Activated T-helper 1 cell treated with anti-CD3 and anti-CD28 coated beads, Interleukin-12 subunit alpha, Interleukin-12 subunit beta, Interleukin-2, Interleukin-4 antibody, amounts not matched to agents 30 ng/mL and 10 ng/mL and 1 ng/mL, durations not matched to agents 14 hours and 24 hours and 36 hours (primary cell): ENCODE measurements at regions not wholly inside any gene's neighbourhood (a gene's known extent, or its start where the extent isn't known, plus 50 kb on each side); places are given as distances from the start of the nearest gene placed in this dataset.
"Not testable (repeated sequence)": the region's sequence is repeated elsewhere in the genome, so short reads cannot be mapped to it uniquely, and the experiment has no call there.

Source experiments
- DNase-seq: peaks from one replicate; pipeline ENCODE4 v3.0.0; 2021; ENCODE audit warnings: low spot score
- H3K27ac Mint-ChIP-seq: one replicate; pipeline ENCODE4 v1.8.0; 2021; ENCODE audit warnings: mild to moderate bottlenecking, mixed read lengths
- H3K27me3 Mint-ChIP-seq: one replicate; pipeline ENCODE4 v1.8.0; 2022; ENCODE audit warnings: mild to moderate bottlenecking, moderate library complexity, mixed read lengths; ENCODE audit not compliant: insufficient read depth
- H3K36me3 Mint-ChIP-seq: one replicate; pipeline ENCODE4 v1.8.0; 2021; ENCODE audit warnings: low read depth, mixed read lengths
- H3K4me1 Mint-ChIP-seq: one replicate; pipeline ENCODE4 v1.8.0; 2021; ENCODE audit warnings: low read depth, mixed read lengths
- H3K4me3 Mint-ChIP-seq: one replicate; pipeline ENCODE4 v1.8.0; 2021; ENCODE audit warnings: mild to moderate bottlenecking, moderate library complexity, mixed read lengths
- H3K9me3 Mint-ChIP-seq: one replicate; pipeline ENCODE4 v1.8.0; 2021; ENCODE audit warnings: mixed read lengths
- intact Hi-C: fragments of 100-400 bp; cut with micrococcal nuclease; formaldehyde crosslinking; loops from one replicate; pipeline ENCODE4 v1.15.1; 2024

- intact Hi-C loops = no loop called here
- Mint-ChIP-seq H3K36me3 (no peaks in the 10 kb centered on the region), H3K27ac (no peak overlapping the region)
Observed at GRCh38 chr21:19228226-19228625, 824.6 kb upstream of the TMPRSS15 start.

GRCh38 chr21:19233841-19234240, 830.3 kb upstream of the TMPRSS15 start:
- H3K27me3 Mint-ChIP-seq, H3K27ac Mint-ChIP-seq, H3K4me3 Mint-ChIP-seq, intact Hi-C loops, H3K4me1 Mint-ChIP-seq, DNase-seq, H3K36me3 Mint-ChIP-seq: not testable (repeated sequence)
- peaks cover 29% of the 10 kb centered on the region for H3K9me3 Mint-ChIP-seq

More at GRCh38 chr21:19228226-19228625, 824.6 kb upstream of the TMPRSS15 start:
- DNase-seq = no peak
- Mint-ChIP-seq H3K27me3 (no peaks in the 10 kb centered on the region), H3K4me1 (no peaks in the 10 kb centered on the region), H3K4me3 (no peak overlapping the region), H3K9me3 (peaks cover 17% of the 10 kb centered on the region)

- peaks cover 27% of the 10 kb centered on the region for H3K9me3 Mint-ChIP-seq
- H3K4me1 Mint-ChIP-seq = no peaks in the 10 kb centered on the region
- no peak for DNase-seq
- no peaks in the 10 kb centered on the region for H3K27me3 Mint-ChIP-seq
- H3K4me3 Mint-ChIP-seq = no peak overlapping the region
- intact Hi-C loops = no loop called here
- no peak overlapping the region for H3K27ac Mint-ChIP-seq
- no peaks in the 10 kb centered on the region for H3K36me3 Mint-ChIP-seq
Observed at GRCh38 chr21:19236209-19236608, 832.6 kb upstream of the TMPRSS15 start.

- Mint-ChIP-seq H3K4me1 (no peaks in the 10 kb centered on the region), H3K4me3 (no peak overlapping the region)
Observed at GRCh38 chr21:19237608-19238007, 834.0 kb upstream of the TMPRSS15 start.

GRCh38 chr21:19239696-19240095, 836.1 kb upstream of the TMPRSS15 start:
- no peaks in the 10 kb centered on the region for H3K36me3 Mint-ChIP-seq
- no peak overlapping the region for H3K27ac Mint-ChIP-seq
- no peak for DNase-seq
- no peaks in the 10 kb centered on the region for H3K27me3 Mint-ChIP-seq
- H3K9me3 Mint-ChIP-seq = peaks cover 18% of the 10 kb centered on the region
- intact Hi-C loops = no loop called here
- H3K4me1 Mint-ChIP-seq = no peaks in the 10 kb centered on the region
- H3K4me3 Mint-ChIP-seq = no peak overlapping the region

More at GRCh38 chr21:19237608-19238007, 834.0 kb upstream of the TMPRSS15 start:
- Mint-ChIP-seq H3K27me3 (no peaks in the 10 kb centered on the region), H3K9me3 (peaks cover 21% of the 10 kb centered on the region), H3K27ac (no peak overlapping the region), H3K36me3 (no peaks in the 10 kb centered on the region)
- intact Hi-C loops = no loop called here
- no peak for DNase-seq

- Mint-ChIP-seq H3K36me3 (no peaks in the 10 kb centered on the region), H3K27me3 (no peaks in the 10 kb centered on the region), H3K4me1 (no peaks in the 10 kb centered on the region), H3K9me3 (peaks cover 29% of the 10 kb centered on the region), H3K4me3 (no peak overlapping the region), H3K27ac (no peak overlapping the region)
- intact Hi-C loops = no loop called here
- DNase-seq = no peak
Observed at GRCh38 chr21:19244502-19245187, 841.1 kb upstream of the TMPRSS15 start.

- Mint-ChIP-seq H3K4me3 (no peak overlapping the region), H3K9me3 (peaks cover 34% of the 10 kb centered on the region), H3K27ac (no peak overlapping the region), H3K4me1 (no peaks in the 10 kb centered on the region), H3K36me3 (no peaks in the 10 kb centered on the region), H3K27me3 (no peaks in the 10 kb centered on the region)
- no peak for DNase-seq
- intact Hi-C loops = no loop called here
Observed at GRCh38 chr21:19245188-19245580, 841.6 kb upstream of the TMPRSS15 start.

GRCh38 chr21:19246018-19246417, 842.4 kb upstream of the TMPRSS15 start:
- Mint-ChIP-seq H3K27me3 (no peaks in the 10 kb centered on the region), H3K36me3 (no peaks in the 10 kb centered on the region), H3K4me3 (no peak overlapping the region), H3K9me3 (peaks cover 40% of the 10 kb centered on the region), H3K27ac (no peak overlapping the region), H3K4me1 (no peaks in the 10 kb centered on the region)
- intact Hi-C loops = no loop called here
- DNase-seq = no peak

- H3K4me1 Mint-ChIP-seq = no peaks in the 10 kb centered on the region
- DNase-seq = no peak
- no peaks in the 10 kb centered on the region for H3K27me3 Mint-ChIP-seq
- H3K36me3 Mint-ChIP-seq = no peaks in the 10 kb centered on the region
- peaks cover 9% of the 10 kb centered on the region for H3K9me3 Mint-ChIP-seq
- no peak overlapping the region for H3K4me3 Mint-ChIP-seq
- no peak overlapping the region for H3K27ac Mint-ChIP-seq
- intact Hi-C loops = no loop called here
Observed at GRCh38 chr21:19256934-19257660, 853.5 kb upstream of the TMPRSS15 start.

GRCh38 chr21:19261731-19262376, 858.3 kb upstream of the TMPRSS15 start:
- Mint-ChIP-seq H3K36me3 (no peaks in the 10 kb centered on the region), H3K27me3 (no peaks in the 10 kb centered on the region), H3K4me1 (no peaks in the 10 kb centered on the region), H3K9me3 (peaks cover 8% of the 10 kb centered on the region), H3K4me3 (no peak overlapping the region), H3K27ac (no peak overlapping the region)
- intact Hi-C loops = no loop called here
- no peak for DNase-seq

GRCh38 chr21:19266636-19267035, 863.1 kb upstream of the TMPRSS15 start:
- Mint-ChIP-seq H3K9me3 (peaks cover 12% of the 10 kb centered on the region), H3K4me3 (no peak overlapping the region)
- intact Hi-C loops = no loop called here

GRCh38 chr21:19268686-19269085, 865.1 kb upstream of the TMPRSS15 start:
- Mint-ChIP-seq H3K4me3 (no peak overlapping the region), H3K36me3 (no peaks in the 10 kb centered on the region), H3K27ac (no peak overlapping the region), H3K27me3 (no peaks in the 10 kb centered on the region), H3K4me1 (no peaks in the 10 kb centered on the region), H3K9me3 (peaks cover 11% of the 10 kb centered on the region)
- intact Hi-C loops = no loop called here
- no peak for DNase-seq

More at GRCh38 chr21:19266636-19267035, 863.1 kb upstream of the TMPRSS15 start:
- Mint-ChIP-seq H3K4me1 (no peaks in the 10 kb centered on the region), H3K27ac (no peak overlapping the region), H3K36me3 (no peaks in the 10 kb centered on the region), H3K27me3 (no peaks in the 10 kb centered on the region)
- DNase-seq = no peak

- Mint-ChIP-seq H3K4me3 (no peak overlapping the region), H3K36me3 (no peaks in the 10 kb centered on the region), H3K9me3 (no peaks in the 10 kb centered on the region), H3K27me3 (no peaks in the 10 kb centered on the region), H3K27ac (no peak overlapping the region), H3K4me1 (no peaks in the 10 kb centered on the region)
- no peak for DNase-seq
- intact Hi-C loops = no loop called here
Observed at GRCh38 chr21:19275065-19275464, 871.5 kb upstream of the TMPRSS15 start.
